HEK293T (cell line): ENCODE measurements at regions not wholly inside any gene's neighbourhood (a gene's known extent, or its start where the extent isn't known, plus 50 kb on each side); places are given as distances from the start of the nearest gene placed in this dataset.

ENCODE experiments used
- BHLHE40 ChIP-seq: fragments of 450-650 bp; IDR thresholded peaks from 2 replicates; pipeline ENCODE4 v1.6.1; 2016; ENCODE audit warnings: mild to moderate bottlenecking, moderate library complexity, borderline replicate concordance
- ELF4 ChIP-seq: fragments of 450-650 bp; IDR thresholded peaks from 2 replicates; pipeline ENCODE4 v1.6.1; 2017; ENCODE audit warnings: antibody characterized with exemption
- FOXA1 ChIP-seq: fragments of 450-650 bp; IDR thresholded peaks from 2 replicates; pipeline ENCODE4 v1.6.1; 2016; ENCODE audit warnings: mild to moderate bottlenecking
- FOXM1 ChIP-seq: fragments of 450-650 bp; IDR thresholded peaks from 2 replicates; pipeline ENCODE4 v1.6.1; 2017; ENCODE audit warnings: mild to moderate bottlenecking, borderline replicate concordance
- HDGF ChIP-seq: fragments of 450-650 bp; IDR thresholded peaks from 2 replicates; pipeline ENCODE4 v1.6.1; 2017; ENCODE audit warnings: antibody characterized with exemption, borderline replicate concordance
- LEF1 ChIP-seq: fragments of 450-650 bp; IDR thresholded peaks from 2 replicates; pipeline ENCODE4 v1.6.1; 2017; ENCODE audit warnings: mild to moderate bottlenecking, borderline replicate concordance
- SP1 ChIP-seq: fragments of 450-650 bp; IDR thresholded peaks from 2 replicates; pipeline ENCODE4 v1.6.1; 2017
- SUZ12 ChIP-seq: fragments of 450-650 bp; IDR thresholded peaks from 2 replicates; pipeline ENCODE4 v1.6.1; 2016; ENCODE audit warnings: mild to moderate bottlenecking
- TARDBP ChIP-seq: fragments of 450-650 bp; IDR thresholded peaks from 2 replicates; pipeline ENCODE4 v1.6.1; 2016
- ZNF384 ChIP-seq: fragments of 450-650 bp; IDR thresholded peaks from 2 replicates; pipeline ENCODE4 v1.6.1; 2016
- TF ChIP-seq, protein P1 (sequence below): fragments of 450-650 bp; IDR thresholded peaks from 2 replicates; pipeline ENCODE4 v1.6.1; 2016

DNA sequence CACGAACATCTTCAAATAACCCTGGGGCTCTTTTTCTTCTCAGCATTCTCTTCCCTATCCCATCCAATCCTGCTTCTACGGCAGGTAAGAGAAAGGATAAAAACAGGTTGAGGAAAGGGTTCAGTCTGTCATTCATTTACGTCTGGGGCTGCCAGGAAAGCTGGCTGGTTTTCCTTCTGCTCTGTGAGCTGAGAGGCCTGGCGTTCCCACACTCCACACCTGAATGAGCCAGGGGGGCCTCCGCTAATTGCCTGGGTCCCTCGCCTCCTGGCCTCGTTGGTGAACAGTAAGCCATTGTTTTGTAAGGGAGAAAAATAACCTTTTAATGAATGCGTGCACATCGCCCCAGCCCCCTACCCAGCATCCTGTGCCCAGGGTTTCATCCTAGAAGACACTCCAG lies 70.8 kb upstream of the SIM2 start:
- no peak for TF ChIP-seq FOXA1
- TF ChIP-seq LEF1, result no peak
- no peak for TF ChIP-seq SP1
- no peak for TF ChIP-seq ZNF384
- no peak for TF ChIP-seq TARDBP
- TF ChIP-seq, protein P1, sequence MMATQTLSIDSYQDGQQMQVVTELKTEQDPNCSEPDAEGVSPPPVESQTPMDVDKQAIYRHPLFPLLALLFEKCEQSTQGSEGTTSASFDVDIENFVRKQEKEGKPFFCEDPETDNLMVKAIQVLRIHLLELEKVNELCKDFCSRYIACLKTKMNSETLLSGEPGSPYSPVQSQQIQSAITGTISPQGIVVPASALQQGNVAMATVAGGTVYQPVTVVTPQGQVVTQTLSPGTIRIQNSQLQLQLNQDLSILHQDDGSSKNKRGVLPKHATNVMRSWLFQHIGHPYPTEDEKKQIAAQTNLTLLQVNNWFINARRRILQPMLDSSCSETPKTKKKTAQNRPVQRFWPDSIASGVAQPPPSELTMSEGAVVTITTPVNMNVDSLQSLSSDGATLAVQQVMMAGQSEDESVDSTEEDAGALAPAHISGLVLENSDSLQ, result no peak
- TF ChIP-seq FOXM1, result no peak
- TF ChIP-seq ELF4, result no peak
- TF ChIP-seq BHLHE40, result no peak
- TF ChIP-seq SUZ12, result no peak
- TF ChIP-seq HDGF, result no peak
